Activated T-helper 1 cell treated with anti-CD3 and anti-CD28 coated beads, Interleukin-2, amount 50 U/mL, for 16 hours (primary cell): ENCODE measurements at regions not wholly inside any gene's neighbourhood (a gene's known extent, or its start where the extent isn't known, plus 50 kb on each side); places are given as distances from the start of the nearest gene placed in this dataset.
"Not testable (repeated sequence)": the region's sequence is repeated elsewhere in the genome, so short reads cannot be mapped to it uniquely, and the experiment has no call there.

Source experiments
- DNase-seq, 2 donors: peaks; one replicate each; pipeline ENCODE4 v3.0.0-alpha.2; 2020; ENCODE audit warnings: low read depth in 1 of 2, low spot score in 1 of 2

GRCh38 chr6:1445650-1446330 is 56.4 kb downstream of the FOXF2 start:
- DNase-seq = no peak

DNA sequence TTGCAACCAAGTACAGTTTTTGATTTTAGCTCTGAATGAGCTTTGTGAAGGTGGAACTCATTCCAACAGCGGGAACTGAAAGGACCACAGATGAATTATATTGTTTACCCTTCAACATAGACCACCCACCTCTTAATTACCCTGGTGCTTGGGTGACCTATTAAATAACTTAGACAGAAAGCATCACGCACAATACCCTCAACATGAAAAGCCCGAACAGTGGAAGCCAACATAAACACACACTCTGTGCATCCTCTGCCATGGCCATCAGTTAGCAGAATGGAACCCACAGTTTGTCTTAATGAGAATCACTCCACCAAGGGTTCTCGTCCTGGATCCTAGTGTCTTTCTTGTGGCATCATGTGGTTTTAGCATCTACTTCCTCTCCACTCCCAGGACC is 60.5 kb downstream of the FOXF2 start:
- DNase-seq = no peak

- no peak for DNase-seq
Observed at GRCh38 chr6:1453024-1453423, 63.6 kb downstream of the FOXF2 start.

DNA sequence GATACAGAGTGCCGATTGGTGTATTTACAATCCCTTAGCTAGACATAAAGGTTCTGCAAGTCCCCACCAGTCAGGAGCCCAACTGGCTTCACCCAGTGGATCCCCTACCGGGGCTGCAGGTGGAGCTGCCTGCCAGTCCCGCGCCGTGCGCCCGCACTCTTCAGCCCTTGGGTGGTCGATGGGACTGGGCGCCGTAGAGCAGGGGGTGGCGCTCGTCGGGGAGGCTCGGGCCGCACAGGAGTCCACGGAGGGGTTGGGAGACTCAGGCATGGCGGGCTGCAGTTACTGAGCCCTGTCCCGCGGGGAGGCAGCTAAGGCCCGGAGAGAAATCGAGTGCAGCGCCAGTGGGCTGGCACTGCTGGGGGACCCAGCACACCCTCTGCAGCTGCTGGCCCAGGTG is 67.4 kb downstream of the FOXF2 start:
- DNase-seq = not testable (repeated sequence)

DNA sequence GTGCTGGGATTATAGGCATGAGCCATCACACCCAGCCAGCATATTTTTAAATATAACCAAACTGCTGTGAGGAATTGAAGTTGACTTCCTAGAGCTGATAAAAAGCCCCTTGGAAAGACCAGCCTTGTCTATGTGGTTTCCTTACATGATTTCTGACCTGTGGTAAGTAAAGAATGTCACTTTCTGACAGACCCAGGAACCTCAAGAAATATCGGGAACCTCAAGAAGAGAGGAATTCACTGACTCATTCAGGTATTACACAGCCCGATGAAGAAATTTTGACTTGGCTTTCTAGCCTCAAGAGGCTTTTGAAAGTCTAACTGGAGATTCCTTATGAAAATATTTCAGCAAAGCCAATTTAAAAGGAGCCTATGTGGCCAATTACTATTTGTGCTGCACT is 71.8 kb downstream of the FOXF2 start:
- DNase-seq = no peak

- DNase-seq = no peak
Observed at GRCh38 chr6:1461736-1462135, 72.4 kb downstream of the FOXF2 start.

- no peak for DNase-seq
Observed at GRCh38 chr6:1463275-1463674, 73.9 kb downstream of the FOXF2 start.

- no peak for DNase-seq
Observed at GRCh38 chr6:1463751-1464426, 74.5 kb downstream of the FOXF2 start.

DNA sequence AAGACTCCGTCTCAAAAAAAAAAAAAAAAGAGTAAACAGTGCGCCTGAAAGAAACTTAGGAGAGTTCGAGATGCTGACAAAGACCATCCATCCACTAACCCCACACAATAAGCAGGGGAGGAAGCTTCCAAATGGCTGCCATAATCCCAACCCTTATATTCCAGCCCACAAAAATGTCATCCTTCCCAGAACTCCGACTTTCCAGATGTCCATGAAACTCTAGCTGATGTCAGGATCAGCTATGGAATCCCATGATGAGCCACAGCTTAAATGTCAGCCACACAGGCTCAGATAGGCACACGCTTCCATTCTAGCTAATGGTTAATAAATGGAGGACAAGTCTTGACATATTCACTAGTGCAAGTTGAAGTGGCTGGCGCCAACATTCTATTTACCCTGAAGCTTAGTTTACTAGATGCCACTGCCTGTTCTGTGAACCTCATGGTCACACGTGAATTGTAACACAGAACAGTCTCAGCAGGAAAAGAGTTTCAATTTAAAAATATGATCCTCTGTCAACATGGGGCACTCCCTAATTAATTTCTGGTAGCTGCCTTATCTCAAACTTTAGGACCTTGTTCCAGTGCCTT is 75.5 kb downstream of the FOXF2 start:
- no peak for DNase-seq

DNA sequence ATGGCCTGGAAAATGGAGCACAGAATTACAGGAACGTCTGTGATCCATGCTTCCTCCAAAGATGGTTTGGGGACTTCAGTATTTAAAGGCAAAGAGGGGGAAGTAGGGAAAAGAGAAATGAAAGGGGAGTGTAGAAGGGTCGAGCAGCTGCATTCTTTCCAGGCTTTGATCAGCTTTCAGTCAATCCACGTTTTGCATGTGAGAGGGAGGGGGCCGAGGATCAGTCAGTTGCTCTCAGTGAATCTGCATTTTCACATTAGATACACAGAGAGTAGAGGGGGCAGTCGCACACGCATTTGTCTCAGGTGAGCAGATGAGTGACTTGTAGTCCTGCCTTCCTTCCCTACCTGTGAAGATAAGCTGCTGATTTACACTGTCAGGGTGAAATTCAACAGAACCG is 78.8 kb downstream of the FOXF2 start:
- DNase-seq = no peak

DNA sequence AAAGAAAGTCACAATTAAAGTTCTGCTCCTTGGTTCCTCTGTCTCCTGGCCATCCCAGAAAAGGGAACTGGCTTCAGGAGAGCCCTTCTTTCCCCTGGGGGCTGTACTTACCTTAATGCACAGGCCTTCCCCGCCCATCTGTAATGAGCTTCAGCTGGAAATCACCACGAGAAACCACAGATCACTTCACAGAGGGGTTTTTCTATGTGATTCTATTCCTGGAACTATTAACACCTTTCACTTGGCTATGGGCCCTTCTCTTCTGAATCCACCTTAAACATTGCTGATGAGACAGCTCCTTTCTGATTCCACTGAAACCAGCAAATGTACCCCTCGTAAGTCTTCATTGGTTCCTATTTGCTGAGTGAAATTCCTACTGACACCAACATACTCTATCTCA is 80.7 kb downstream of the FOXF2 start:
- no peak for DNase-seq

DNA sequence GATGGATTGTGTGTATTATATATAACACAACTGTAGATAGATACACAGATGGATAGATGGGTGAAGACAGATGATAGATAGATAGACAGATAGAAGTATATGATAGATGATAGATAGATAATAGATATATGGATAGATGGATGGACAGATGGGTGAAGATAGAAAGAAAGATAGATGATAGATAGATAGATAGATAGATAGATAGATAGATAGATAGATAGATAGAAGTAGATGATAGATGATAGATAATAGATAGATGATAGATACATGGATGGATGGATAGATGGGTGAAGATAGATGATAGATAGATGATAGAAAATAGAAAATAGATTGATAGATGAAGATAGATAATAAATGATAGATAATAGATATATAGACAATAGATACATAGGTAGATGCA is 83.3 kb downstream of the FOXF2 start:
- DNase-seq = no peak

DNA sequence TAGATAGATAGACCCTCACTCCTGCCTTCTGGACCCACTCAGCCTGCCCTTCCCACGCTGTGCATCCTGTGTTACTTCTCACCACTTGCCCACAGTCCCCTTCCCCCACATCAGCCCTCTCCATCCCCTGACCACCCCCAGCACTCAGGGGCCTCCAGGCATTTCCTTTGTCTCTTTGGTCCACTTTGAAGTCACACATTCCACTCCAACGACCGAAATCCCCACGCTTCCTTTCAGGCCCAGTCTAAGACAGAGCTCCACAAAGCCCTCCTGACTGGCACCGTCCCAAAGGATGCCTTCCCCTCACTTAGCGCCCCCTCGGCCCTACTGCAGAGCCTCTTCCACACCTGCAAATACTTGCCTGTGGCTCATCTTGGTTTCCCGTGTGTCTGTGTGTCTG is 83.8 kb downstream of the FOXF2 start:
- DNase-seq = no peak

DNA sequence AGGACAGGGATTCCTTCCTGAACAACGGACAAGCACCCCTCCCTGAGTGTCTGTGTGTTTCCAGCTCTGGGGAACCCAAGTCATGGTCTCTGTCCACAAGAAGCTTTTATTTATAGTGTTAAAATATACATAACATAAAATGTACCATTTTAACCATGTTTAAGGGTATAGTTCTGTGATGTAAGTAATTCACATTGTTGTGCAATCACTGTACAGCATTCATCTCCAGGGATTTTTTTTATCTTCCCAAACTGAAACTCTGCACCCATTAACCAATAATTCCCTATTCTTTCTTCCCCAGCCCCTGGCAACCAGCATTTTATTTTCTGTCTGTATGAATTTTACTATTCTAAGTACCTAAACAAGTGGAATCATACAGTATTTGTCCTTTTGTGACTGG is 84.2 kb downstream of the FOXF2 start:
- DNase-seq = no peak

DNA sequence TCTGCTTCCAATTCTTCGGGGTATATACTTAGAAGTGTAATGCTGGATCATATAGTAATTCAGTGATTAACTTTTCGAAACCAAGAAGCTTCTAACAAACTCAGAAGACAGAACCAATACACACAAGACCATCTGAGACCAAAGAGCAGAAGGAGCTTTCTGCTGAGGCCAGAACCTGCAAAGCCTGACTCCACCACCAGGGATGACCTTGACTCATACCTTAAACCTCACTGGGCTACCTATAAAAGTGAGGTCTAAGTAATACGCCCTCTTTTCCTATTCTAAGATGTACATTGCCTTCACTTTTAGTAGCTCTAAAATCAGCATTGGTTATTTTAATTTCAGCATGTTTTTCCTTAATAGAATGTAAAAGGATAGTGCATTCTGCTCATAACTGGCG is 84.8 kb downstream of the FOXF2 start:
- DNase-seq = no peak

DNA sequence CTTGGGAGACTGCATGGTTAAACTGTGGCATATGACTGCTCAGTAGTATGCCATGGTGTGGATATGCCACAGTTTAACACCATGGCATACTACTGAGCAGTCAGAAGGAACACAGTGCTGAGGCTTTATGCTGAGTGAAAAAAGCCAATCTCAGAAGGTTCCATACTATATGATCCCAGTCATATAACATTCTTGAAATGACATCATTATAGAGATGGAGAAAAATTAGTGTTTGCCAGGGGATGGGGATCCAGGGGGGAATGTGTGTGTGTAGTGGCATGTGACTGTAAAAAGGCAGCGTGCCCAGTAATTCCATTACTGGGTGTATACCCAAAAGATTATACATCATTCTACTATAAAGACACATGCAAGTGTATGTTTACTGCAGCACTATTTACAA is 85.8 kb downstream of the FOXF2 start:
- DNase-seq = no peak

DNA sequence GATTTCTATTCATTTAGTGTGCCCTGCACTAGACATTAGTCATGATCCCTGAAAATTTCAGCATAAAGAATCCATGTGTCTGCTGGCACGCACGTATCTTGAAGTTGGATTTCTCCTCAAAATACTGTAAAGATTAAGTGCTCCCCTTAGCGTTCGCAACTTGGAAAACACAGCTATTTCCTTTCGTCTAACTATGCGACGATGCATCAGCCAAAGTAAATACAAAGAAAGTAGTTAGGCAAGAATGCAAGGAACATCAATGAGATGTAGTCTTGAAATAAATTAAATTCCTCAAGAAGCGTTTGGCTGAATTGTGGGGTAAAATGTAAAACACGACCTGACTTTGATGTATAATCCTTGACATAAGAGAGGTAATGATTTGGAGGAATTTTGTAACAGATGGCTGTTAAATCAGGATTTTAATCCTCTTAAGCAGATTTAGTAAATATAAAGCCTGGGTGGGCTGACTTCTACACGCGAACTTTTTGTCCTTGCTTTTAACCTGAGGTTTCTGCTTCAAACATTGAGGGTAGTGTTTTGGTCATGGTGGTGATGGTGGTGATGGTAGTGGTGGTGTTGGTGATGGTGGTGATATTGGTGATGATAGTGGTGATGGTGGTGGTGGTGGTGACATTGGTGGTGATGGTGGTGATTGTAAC is 88.2 kb downstream of the FOXF2 start:
- no peak for DNase-seq

DNA sequence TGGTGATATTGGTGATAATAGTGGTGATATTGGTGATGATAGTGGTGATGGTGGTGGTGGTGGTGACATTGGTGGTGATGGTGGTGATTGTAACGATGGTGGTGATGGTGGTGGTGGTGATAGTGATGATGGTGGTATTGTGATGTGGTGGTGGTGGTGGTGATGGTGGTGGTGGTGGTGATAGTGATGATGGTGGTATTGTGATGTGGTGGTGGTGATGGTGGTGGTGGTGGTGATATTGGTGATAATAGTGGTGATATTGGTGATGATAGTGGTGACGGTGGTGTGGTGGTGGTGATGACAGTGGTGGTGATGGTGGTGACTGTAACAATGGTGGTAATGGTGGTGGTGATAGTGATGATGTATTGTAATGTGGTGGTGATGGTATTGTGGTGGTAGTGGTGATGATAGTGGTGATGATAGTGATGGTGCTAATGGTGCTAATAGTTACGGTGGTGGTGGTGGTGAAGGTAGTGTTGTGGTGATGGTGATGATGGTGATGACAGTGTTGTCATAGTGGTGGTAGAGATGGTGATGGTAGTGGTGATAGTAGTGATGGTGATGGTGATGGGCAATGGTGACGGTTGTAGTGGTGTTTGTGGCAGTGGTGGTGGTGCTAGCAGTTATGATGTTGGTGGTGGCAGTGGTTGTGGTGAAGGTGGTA is 88.9 kb downstream of the FOXF2 start:
- not testable (repeated sequence) for DNase-seq

- no peak for DNase-seq
Observed at GRCh38 chr6:1479095-1479494, 89.7 kb downstream of the FOXF2 start.

- DNase-seq = no peak
Observed at GRCh38 chr6:1479601-1480221, 90.3 kb downstream of the FOXF2 start.

GRCh38 chr6:1481286-1481685 is 91.9 kb downstream of the FOXF2 start:
- DNase-seq = no peak
